Epithelial cell of proximal tubule (primary cell): ENCODE measurements at regions not wholly inside any gene's neighbourhood (a gene's known extent, or its start where the extent isn't known, plus 50 kb on each side); places are given as distances from the start of the nearest gene placed in this dataset.

Source experiments
- DNase-seq: peaks from one replicate; pipeline ENCODE4 v3.0.0-alpha.2; 2011; ENCODE audit warnings: low read depth
- H3K4me3 ChIP-seq: 2 replicates; pipeline ENCODE4 v1.5.1; 2011; ENCODE audit warnings: low read depth, mild to moderate bottlenecking, low read length
- CTCF ChIP-seq: conservative IDR thresholded peaks from 2 replicates; pipeline ENCODE4 v1.5.1; 2012; ENCODE audit warnings: low read depth, mild to moderate bottlenecking, low read length

DNA sequence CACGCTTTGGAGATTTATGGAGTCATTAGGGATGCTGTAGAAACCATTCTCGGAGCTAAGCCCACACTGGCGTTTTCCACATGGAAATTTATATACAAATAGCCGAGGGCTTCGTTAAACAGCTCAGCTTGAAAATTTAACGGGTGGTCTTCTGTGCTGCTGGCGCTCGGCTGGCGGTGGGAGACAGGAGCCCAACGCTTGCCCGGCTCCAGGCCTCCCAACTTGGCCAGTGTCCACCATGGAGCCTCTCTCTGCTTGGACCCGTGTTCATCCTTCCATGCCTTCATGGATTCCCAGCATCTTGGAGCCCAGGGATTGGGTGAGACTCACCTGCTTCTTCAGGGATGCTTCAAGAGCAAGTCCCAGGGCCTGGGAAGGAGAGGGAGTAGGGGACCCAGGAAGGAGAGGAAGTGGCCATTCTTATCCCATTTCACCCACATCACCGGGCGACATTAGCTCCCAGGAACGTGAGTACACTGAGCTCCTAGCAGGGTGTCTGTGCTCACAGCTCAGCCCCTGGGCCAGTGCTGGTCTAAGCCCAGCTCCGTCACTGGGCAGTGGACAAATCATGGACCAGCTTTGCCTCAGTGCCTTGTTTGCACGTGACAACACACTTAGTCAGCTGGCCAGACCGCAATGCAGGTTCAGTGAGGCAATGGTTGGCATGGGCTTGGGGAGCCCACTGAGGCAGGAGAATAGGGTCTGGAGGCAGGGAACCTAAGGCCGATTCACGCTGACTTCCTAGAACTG lies 944.3 kb downstream of the BRD1 start:
- TF ChIP-seq CTCF = no peak
- no peak overlapping the region for H3K4me3 ChIP-seq

DNA sequence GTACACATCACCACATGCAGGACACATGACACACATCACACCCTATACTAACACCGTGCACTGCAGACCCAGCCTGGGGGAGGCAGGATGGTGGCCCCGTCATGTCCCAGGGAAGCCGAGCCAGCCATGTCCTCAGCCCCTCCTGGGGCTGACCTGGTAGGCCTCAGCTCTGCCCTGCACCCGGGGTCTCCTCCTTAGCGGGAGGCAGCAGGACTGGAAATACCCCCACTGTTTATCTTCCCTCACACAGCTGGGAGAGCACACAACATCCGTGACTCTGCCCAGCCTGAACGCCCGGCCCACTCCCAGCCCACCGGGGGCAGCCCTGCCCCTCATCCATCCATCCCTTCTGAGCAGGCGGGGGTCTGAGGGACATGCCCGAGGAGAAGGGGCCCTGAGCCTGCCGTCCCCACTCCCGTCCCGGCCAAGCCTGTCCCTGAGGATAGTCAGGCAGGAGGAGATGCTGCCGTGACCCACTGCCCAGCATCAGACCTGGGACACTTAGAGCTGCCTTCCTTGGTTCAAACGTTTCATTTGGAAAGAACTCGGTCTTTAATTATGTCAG lies 945.0 kb downstream of the BRD1 start:
- no peak for DNase-seq
- no peak overlapping the region for H3K4me3 ChIP-seq

More for the DNA sequence above, 944.3 kb downstream of the BRD1 start:
- no peak for DNase-seq

GRCh38 chr22:48881326-48881980 lies 946.2 kb downstream of the BRD1 start:
- no peak for DNase-seq
- no peak overlapping the region for H3K4me3 ChIP-seq
- TF ChIP-seq CTCF = no peak

More for the DNA sequence above, 945.0 kb downstream of the BRD1 start:
- TF ChIP-seq CTCF = no peak

DNA sequence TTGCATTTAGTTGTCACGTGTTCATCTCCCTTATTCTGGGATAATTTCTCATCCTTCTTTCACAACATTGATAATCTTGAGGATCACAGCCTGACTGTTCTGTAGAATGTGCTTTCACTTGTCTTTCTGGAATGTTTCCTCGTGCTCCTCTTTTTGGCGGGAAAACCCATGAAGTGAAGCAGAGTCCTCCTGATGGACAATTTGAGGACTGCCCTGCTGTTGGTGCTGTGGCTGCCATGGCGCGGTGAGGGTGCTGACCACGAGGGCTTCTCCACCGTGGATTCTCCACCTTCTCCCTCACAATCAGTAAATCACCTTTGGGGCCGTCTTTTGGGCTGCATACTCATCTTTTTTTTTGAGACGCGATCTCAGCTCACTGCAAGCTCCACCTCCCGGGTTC lies 946.9 kb downstream of the BRD1 start:
- H3K4me3 ChIP-seq = no peak overlapping the region
- no peak for TF ChIP-seq CTCF
- DNase-seq = no peak

- no peak overlapping the region for H3K4me3 ChIP-seq
- no peak for TF ChIP-seq CTCF
- DNase-seq = no peak
Observed at GRCh38 chr22:48876951-48877350, 950.7 kb downstream of the BRD1 start.

- no peak overlapping the region for H3K4me3 ChIP-seq
- no peak for DNase-seq
- TF ChIP-seq CTCF = no peak
Observed at GRCh38 chr22:48874956-48875355, 952.7 kb downstream of the BRD1 start.
